NCI-H2029 (cell line): ENCODE measurements at regions not wholly inside any gene's neighbourhood (a gene's known extent, or its start where the extent isn't known, plus 50 kb on each side); places are given as distances from the start of the nearest gene placed in this dataset.
"Not testable (repeated sequence)": the region's sequence is repeated elsewhere in the genome, so short reads cannot be mapped to it uniquely, and the experiment has no call there.

Experiments
- DNase-seq: peaks from one replicate; lab custom pipeline; 2025; lab: John Stamatoyannopoulos, UW

DNA sequence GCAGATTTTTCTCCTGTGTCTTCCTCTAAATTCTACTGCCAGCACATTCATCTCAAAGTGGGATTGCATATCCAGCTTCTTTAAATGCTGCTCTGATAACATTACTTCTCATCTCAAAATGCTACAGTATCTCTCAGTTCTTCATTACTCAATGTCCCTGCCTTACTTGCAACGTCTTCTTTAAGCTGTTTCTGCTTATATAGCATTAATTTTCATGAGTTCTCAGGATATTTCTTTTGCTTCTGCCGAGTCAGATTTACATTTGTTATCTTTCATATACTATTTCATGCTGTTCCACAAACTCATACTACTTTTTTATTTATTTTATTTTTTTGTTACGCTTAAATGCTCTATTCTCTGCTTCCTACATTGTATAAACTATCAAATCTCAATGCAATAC, 1223.5 kb upstream of the FAM98A start:
- DNase-seq = no peak

DNA sequence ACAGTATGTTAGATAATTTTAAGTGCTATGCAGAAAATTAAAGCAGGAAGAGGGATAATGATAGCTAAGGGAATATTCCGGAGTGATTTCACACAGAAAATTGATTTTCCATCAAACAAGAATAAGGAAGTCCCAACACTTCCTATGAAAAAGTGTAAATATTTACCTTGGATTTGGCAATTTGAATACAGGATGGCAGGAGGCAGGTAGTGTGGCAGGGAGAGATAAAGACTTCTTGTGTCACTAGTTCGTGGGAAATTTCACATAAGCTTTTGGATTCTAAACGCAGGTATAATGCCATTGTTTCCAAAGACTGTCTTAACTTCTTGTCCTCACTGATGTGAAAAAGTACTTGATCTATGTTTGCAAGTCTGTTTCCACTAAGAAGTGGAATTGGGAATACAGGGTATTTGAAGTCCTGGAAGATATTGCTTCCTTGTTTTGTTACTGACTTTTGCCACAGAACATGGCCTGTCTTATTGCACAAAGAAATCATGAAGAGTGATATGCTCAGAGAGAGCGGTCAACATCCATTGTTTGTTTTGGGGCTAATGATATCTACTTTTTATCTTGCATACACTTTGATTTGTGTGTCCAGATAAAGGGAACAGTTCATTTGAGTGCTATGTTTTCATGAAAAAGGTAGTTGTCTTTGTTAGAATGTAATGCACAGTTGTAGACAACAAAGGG, 1216.1 kb upstream of the FAM98A start:
- no peak for DNase-seq

DNA sequence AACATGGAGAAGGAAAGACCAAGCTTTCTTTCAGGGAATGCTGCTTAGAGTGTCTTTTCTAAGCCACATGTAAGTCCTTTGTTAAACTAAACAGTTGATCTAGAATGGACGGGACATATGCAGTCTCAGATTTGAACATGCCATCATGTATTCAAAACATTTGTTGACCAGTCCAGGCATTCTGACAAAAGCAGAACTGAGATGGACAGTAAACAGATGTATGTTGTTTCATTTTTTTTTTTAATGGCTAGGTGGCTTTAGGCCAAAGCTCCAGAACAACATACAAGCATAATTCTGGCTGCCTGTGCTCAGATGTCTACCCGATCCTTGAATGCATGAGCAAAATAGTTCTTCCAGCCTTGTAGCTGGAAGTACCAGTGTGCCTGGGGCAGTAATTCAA, 1211.4 kb upstream of the FAM98A start:
- DNase-seq = no peak

DNA sequence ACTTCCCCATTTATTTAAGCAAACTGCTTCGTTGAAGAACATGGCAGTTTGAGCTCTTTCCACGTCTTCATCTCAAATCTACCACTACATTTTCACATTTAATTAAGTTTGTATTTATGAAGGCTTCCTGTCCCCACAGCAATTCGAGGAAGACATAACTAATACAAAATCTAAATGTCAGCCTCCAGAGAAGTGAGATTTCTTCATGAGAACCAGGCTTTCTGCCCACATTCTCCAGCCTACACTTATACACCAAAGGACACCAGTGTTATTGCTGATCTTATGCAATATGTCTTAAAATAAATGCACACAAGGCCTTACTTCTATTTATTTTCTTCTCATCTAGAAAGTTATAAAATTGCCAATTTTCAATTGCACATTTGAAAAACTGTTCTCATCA, 1209.3 kb upstream of the FAM98A start:
- DNase-seq = no peak

DNA sequence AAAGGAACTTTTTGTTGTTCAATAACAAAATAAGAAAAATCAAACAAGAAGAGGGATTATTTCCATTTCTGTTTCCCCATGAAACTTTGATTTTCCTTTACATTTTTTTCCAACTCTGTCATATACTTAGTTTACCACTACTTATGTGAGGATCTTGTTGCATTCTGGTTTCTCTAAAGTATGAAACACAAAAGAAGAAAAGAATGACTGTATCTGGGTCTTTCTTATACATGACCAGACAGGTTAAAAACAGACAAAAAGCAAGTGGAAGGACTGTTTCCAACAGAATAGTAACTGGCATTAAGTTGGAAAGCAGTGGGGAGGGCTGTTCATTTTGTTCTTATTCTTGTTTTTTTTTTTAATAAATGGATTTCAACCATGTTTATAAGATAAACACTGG, 1207.8 kb upstream of the FAM98A start:
- DNase-seq = no peak

DNA sequence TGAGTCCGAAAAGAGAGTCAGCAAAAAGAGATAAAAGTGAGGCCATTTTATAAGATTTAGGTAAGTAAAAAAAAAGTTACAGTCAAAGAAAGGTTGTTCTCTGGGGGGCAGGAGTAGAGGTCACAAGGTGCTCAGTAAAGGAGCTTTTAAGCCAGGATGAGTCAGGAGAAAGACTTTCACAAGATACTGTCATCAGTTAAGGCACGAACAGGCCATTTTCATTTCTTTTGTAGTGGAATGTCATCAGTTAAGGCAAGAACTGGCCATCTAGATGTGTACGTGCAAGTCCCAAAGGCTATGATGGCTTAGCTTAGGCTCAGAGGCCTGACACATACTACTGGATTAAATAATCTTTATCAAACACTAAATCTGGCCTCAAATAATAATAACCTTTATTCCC, 1207.3 kb upstream of the FAM98A start:
- no peak for DNase-seq

DNA sequence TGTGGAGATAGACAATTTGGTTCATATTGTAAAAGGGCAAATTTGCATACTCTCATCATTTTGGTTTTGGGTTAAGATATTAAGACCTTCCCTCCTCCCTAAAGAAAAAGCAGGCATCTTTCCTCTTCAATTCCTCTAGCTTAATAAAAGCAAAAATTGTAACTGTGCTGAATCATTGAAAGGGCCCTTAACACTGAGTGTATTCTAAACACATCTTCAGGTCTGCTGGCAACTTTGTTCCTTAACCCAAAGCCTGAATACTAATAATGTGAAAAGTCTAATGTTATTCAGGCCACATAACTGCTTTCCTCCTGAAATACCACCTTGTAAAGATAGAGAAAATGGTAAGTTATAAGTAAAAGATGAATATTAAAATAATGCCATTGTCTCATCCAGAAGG, 1200.5 kb upstream of the FAM98A start:
- DNase-seq = no peak

DNA sequence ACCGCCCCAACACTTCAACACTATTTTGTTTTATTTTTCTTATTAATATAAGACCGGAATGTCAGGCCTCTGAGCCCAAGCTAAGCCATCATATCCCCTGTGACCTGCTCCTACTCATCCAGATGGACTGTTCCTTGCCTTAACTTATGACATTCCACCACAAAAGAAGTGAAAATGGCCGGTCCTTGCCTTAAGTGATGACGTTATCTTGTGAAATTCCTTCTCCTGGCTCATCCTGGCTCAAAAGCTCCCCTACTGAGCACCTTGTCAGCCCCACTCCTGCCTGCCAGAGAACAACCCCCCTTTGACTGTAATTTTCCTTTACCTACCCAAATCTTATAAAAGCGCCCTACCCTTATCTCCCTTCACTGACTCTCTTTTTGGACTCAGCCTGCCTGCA, 1196.5 kb upstream of the FAM98A start:
- not testable (repeated sequence) for DNase-seq

DNA sequence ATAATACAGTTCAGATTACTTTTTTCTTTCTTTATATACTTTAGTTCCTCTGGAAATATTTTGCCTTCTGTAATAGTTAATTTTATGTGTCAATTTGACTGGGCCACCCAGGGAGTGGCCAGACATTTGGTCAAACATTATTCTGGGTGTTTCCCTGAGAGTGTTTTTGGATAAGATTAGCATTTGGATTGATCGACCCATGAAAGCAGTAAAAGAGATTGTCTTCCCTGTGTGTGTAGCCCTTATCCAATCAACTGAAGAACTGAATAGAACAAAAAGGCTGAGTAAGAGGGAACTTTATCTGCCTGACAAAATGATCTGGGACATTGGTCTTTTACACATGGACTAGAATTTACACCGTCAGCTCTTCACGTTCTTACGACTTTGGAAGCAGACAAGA, 1190.1 kb upstream of the FAM98A start:
- DNase-seq = no peak

DNA sequence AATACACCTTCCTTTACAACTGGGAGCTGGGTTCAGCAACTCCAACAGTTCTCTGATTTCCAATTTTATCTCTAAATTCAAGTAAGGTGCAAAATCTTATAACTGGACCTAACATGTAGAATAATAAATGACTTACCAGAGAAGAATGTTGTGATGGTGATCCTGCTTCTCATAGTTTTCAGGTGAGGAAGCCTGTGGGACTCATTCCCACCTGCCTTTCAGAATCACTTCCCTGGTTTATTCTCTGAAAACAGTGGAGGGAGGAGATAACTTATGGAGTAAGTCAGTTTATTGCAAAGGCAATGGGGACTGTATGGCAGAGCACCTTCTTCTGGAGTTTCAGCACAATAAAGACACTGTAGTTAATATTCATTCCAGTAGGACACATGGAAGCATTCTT, 1188.2 kb upstream of the FAM98A start:
- no peak for DNase-seq

DNA sequence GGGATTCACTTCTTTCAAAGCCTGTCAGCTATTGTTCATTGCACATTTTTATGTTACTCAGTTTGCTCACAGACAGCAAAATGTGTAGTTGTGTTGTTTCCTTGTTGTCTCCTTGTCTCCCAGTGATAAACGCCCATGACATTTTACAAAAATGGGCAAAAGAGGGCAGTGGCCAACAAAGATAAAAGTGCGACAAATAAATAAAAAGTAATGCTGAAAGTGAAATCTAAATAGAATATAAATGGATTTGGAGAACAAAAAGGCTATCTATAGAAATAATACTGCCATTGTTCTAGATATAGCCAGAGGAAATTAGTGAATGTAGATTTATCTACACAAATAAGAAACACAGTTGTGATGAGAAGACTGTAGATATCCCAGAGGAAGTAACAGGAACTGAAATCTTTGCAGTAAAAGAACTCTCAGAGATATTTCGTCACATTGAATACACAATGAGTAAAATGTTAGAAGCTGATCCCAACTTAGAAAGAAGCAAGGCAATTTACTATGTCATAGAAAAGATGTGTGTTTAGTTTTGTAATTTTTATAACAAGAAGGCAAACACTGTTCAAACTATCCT, 1186.2 kb upstream of the FAM98A start:
- no peak for DNase-seq

DNA sequence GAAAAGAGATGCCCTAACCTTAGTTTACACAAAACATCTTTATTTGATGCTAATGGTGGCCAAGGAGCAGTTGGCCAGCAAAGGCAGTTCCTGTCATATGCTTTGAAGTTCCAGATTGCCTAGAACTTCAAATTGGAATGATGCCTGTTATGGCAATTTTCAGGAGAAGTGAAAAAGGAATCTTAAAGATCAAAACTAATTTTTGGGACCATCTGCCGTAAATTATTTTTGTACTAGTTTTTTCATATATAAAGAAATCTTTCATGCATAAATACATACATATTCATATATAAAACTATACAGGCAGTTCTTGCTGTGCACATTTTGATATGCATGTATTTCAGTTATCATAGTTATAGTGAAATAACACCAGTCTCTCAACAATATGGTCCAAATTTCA, 1185.6 kb upstream of the FAM98A start:
- no peak for DNase-seq

DNA sequence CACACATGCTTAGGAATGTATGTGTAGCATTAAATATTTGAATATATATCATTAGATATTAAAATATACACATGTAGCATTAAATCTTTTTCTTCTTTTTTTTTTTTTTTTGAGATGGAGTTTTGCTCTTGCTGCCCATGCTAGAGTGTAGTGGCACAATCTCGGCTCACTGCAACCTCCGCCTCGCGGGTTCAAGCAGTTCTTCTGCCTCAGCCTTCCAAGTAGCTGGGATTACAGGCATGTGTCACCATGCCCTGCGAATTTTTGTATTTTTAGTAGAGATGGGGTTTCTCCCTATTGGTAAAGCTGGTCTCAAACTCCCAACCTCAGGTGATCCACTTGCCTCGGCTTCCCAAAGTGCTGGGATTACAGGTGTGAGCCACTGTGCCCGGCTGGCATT, 1151.6 kb upstream of the FAM98A start:
- not testable (repeated sequence) for DNase-seq

DNA sequence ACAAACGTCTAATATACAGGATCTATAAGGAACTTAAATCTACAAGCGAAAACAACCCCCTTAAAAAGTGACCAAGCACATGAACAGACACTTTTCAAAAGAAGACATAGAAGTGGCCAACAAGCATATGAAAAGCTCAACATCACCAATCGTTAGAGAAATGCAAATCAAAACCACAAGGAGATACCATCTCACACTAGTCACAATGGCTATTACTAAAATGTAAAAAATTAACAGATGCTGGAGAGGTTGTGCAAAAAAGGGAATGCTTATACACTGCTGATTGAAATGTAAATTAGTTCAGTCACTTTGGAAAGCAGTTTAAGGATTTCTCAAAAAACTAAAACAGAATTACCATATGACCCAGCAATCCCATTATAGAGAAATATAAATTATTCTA, 1148.5 kb upstream of the FAM98A start:
- no peak for DNase-seq

DNA sequence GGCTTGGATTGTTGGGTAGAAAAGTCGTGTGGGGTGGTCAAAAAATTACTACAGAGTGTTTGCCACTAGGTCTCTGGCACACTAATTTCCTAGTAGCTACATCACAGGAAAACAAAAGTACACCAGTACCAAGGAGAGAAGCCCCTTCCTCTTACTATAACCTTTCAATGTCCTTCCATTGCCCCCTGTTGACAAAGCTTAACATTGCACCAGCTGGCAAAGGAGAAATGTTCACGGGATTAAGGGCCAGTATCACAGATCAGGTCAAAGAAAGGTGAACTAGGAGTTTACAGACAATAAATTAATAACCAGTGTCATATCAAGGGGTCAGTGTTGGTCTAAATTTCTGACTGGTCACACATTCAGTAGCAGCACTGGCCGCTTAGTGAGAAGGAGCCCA, 1139.6 kb upstream of the FAM98A start:
- no peak for DNase-seq

DNA sequence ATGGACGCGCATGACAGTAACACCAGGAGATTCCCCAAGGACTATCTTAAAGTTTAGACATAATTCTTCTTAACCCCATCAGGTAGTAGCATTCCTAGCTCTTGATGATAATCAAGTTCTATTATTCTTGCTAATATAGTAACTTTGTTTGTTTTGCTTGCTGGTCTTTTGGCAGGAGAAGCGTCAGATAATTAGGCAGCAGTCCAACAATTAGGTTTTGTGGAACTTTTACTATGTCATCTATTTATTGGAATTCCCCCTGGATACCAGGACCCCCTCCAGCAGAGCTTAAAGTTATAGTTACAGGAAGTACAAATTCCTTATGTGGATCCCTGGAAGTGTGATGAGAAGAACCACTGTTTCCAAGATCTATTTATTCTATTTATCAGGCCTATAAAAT, 1138.0 kb upstream of the FAM98A start:
- no peak for DNase-seq

DNA sequence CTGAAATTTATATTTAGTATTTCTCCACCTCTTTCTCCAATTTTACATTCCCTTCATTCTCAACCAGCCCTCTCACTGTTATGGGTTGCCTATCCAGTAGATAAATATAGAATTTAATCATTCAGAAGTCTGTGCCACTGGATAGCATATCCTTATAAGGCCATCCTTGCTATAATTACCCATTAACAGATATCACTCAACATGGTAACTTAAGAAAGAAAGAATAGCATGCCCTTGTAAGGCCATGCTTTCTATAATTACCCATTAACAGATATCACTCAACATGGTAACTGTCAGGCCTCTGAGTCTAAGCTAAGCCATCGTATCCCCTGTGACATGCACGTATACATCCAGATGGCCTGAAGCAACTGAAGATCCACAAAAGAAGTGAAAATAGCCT, 1137.4 kb upstream of the FAM98A start:
- no peak for DNase-seq

DNA sequence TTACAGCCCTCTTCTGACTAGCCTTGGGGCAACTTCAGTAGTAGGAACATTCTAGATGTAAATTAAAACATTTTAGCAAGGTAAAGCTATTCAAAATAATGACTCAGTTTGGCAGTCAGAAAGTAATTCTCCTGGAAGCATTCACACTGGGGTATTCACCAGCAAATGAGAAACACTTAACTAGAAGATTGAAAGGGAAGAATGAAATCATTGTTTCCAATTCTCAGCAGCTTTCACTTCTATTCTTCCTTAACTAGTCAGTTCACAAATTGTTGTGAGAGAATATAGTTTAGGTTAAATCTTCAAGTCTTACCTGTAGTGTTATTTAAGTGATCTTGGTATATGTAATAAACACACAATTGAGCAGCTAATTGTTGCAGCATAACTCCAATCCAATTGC, 1135.6 kb upstream of the FAM98A start:
- DNase-seq = no peak

DNA sequence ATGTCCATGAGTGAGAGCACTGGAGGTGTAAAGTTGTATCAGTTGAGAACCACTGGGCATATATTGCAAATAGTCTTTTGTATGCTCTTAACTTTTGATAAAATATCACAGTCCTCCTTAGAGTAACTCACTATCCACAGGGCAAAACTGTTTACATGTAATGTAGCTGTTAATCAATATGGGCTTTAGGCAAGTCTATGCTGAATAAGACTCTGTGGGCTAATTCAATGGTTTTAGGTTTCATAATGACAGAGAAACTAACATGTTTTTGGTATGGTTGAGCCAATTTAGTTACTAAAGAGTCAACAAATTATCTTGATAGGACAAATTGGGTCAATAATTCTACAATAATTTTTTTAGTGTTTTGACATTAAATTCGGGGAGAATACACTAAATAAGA, 1134.9 kb upstream of the FAM98A start:
- DNase-seq = no peak

DNA sequence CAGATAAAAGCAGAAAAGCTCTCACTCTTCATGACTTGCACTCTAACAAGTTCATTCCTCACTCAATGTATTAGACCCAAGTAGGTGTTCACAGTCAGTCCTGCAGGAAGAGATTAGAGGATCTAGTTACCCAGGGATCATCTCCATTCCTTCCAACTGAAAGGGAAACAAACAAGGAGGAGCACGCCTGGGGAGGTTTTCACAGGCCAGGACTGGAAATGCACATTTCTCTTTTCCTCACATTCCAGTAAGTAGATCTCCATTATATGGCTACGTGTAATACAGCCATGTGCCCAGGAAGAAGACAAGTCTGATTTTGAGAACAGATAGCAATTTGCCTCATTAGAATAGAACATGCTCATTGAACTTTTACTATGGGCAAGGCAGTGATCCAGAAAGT, 1132.2 kb upstream of the FAM98A start:
- DNase-seq = no peak

DNA sequence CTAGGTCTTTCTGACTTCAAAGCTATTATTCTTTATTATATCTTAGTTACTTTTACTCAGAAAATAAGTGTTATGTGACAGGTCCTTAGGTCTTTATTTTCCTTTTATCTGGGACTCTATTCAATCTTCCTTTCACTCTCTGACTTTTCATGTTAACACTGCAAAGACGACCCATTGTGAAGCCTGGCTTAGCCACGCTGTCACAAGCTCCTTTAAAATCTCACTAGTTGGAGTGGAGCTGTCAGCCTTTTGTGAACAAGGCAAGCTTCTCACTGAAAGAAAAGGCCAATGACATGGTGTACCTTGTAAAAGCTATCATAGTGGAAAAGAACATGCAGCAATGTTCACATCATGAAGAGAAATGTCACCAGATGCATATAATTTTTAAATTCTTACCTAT, 1130.7 kb upstream of the FAM98A start:
- DNase-seq = no peak

DNA sequence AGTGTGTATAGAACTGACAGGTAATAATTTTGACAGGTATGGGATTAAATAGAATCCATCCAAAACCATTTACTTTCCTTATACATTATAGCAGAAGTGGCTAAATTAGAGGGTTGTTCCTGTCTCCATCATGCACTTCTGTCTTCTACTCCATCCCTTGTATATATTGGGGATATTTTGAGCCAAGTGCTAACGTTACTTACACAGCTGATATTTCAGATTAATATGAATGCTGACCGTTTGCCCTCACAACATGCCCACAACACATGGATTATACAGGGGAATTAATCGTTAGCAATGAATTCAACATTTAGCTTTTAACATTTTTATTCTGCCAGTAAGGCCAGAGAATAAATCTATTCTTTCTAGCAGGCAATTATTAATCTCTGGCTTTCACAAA, 1125.0 kb upstream of the FAM98A start:
- no peak for DNase-seq

DNA sequence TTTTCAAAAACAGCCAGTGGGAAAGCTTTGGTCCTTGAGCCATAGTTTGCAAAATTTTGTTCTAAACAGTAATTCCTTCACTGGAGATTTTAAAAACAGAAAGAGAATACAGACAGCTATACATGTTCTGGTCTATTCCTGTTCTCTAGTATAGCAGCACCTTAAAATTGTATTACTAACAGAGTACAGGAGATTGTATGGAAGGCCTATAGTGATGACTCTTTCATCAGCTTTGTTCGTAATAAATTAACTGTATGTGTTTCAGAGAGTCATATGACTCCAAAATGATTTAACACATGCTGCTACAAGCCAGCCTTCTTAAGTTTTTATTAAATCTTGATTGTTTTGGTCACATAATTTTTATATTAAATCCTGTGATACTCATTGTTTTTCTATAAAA, 1124.6 kb upstream of the FAM98A start:
- no peak for DNase-seq

DNA sequence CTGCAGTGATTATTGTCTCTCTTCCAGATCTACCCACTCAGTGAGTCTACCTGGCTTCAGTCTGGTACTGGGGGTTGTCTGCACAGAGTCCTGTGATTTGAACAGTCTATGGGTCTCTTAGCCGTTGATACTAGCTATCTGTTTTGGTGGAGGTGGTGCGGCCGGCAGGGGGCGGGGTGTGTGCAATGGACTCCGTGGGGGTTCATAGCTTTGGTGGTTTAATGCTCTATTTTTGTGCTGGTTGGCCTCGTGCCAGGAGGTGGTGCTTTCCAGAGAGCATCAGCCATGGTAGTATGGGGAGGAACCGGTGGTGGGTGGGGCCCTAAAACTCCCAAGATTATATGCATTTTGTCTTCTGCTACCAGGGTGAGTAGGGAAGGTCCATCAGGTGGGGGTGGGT, 1120.1 kb upstream of the FAM98A start:
- DNase-seq = no peak
